Activated CD4-positive, alpha-beta T cell treated with anti-CD3 and anti-CD28 coated beads, Interleukin-2, amount 10 ng/mL, durations not matched to agents 7 days and 5 days (primary cell): ENCODE measurements at regions not wholly inside any gene's neighbourhood (a gene's known extent, or its start where the extent isn't known, plus 50 kb on each side); places are given as distances from the start of the nearest gene placed in this dataset.
"Not testable (repeated sequence)": the region's sequence is repeated elsewhere in the genome, so short reads cannot be mapped to it uniquely, and the experiment has no call there.

Experiments
- CTCF ChIA-PET: fragments of 350-600 bp; sonication (Branson Sonifier 250); formaldehyde crosslinking; loops from one replicate; lab custom pipeline; 2021; ENCODE audit warnings: antibody characterized with exemption; lab: Charles Lee
- POLR2A ChIA-PET: fragments of 350-600 bp; sonication (Branson Sonifier 250); formaldehyde crosslinking; loops from one replicate; lab custom pipeline; 2021; ENCODE audit warnings: antibody characterized with exemption; lab: Charles Lee
- DNase-seq: peaks from one replicate; pipeline ENCODE4 v3.0.0-alpha.2; 2020
- H3K27ac Mint-ChIP-seq: one replicate; pipeline ENCODE4 v1.8.0; 2021; ENCODE audit warnings: mild to moderate bottlenecking, moderate library complexity, mixed read lengths
- H3K27me3 Mint-ChIP-seq: one replicate; pipeline ENCODE4 v1.8.0; 2021; ENCODE audit warnings: mixed read lengths
- H3K36me3 Mint-ChIP-seq: one replicate; pipeline ENCODE4 v1.8.0; 2021; ENCODE audit warnings: low read depth, mixed read lengths
- H3K4me1 Mint-ChIP-seq: one replicate; pipeline ENCODE4 v1.8.0; 2021; ENCODE audit warnings: mixed read lengths
- H3K4me3 Mint-ChIP-seq: one replicate; pipeline ENCODE4 v1.8.0; 2021; ENCODE audit warnings: mild to moderate bottlenecking, moderate library complexity, mixed read lengths
- H3K9me3 Mint-ChIP-seq: one replicate; pipeline ENCODE4 v1.8.0; 2021; ENCODE audit warnings: mixed read lengths

DNA sequence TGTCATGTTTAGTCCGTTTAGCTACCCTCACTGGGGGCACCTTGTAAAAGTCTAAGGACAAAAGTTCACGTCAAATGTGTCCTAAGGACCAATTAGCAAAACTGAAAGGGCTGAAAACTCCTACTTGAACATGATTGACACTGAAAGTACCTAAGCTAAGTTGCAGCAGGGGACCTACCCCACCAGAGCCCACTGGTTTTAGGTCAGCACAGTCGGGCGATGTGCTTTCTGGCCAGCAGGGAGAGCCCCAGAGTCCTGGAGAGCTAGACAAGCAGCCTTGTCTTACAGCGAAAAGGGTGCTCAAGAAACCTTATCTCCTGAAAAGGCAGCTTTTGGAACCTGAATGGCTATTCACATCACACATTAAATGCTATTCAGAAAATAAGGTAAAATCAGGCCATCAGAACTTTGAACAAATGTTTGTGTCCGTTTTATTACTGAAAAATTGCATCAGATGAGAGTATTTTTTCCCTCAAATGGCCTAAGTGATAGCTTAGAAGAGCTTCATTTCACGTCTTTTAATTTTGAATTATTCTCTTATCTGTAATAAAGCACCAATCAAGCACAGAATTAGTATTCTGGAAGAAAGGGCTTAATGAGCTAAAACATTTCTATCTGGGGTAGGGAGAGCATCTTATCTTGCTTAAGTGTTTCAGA, 52.2 kb upstream of the MKI67 start:
- ChIA-PET POLR2A (no interaction called here), CTCF (interaction anchor here (0.8 to 3.3 kb wide), 13 partner anchors 8 to 143 kb away, joined by 3 to 22 read pairs (median 4); partner anchors contain the start of gene MKI67)
- Mint-ChIP-seq H3K27ac (no peak overlapping the region), H3K36me3 (peaks cover 20% of the 10 kb centered on the region), H3K4me1 (peaks cover 40% of the 10 kb centered on the region), H3K27me3 (peaks cover 14% of the 10 kb centered on the region), H3K4me3 (no peak overlapping the region), H3K9me3 (peaks cover 20% of the 10 kb centered on the region)
- peak; percentile 69 for DNase-seq

GRCh38 chr10:128180843-128181242, 54.6 kb upstream of the MKI67 start:
- H3K27me3 Mint-ChIP-seq = peaks cover 21% of the 10 kb centered on the region
- peak overlapping the region; percentile 75 for H3K4me3 Mint-ChIP-seq
- H3K36me3 Mint-ChIP-seq = peaks cover 30% of the 10 kb centered on the region
- peak; percentile 82 for DNase-seq
- ChIA-PET CTCF (interaction anchor here (0.8 to 2.2 kb wide), 4 partner anchors 11 to 146 kb away, joined by 3 to 24 read pairs (median 14); no protein-coding TSS in a partner anchor), POLR2A (no interaction called here)
- peaks cover 19% of the 10 kb centered on the region for H3K9me3 Mint-ChIP-seq
- H3K27ac Mint-ChIP-seq = peak overlapping the region; percentile 95
- peaks cover 50% of the 10 kb centered on the region for H3K4me1 Mint-ChIP-seq

GRCh38 chr10:128185627-128186026, 59.4 kb upstream of the MKI67 start:
- Mint-ChIP-seq H3K36me3 (peaks cover 31% of the 10 kb centered on the region), H3K27ac (no peak overlapping the region), H3K27me3 (peaks cover 10% of the 10 kb centered on the region), H3K9me3 (peaks cover 19% of the 10 kb centered on the region), H3K4me1 (peaks cover 53% of the 10 kb centered on the region), H3K4me3 (no peak overlapping the region)
- CTCF ChIA-PET = interaction anchor here (0.9 kb wide), 1 partner anchor 8 kb away, joined by 3 read pairs; no protein-coding TSS in a partner anchor
- DNase-seq = no peak
- POLR2A ChIA-PET = no interaction called here

DNA sequence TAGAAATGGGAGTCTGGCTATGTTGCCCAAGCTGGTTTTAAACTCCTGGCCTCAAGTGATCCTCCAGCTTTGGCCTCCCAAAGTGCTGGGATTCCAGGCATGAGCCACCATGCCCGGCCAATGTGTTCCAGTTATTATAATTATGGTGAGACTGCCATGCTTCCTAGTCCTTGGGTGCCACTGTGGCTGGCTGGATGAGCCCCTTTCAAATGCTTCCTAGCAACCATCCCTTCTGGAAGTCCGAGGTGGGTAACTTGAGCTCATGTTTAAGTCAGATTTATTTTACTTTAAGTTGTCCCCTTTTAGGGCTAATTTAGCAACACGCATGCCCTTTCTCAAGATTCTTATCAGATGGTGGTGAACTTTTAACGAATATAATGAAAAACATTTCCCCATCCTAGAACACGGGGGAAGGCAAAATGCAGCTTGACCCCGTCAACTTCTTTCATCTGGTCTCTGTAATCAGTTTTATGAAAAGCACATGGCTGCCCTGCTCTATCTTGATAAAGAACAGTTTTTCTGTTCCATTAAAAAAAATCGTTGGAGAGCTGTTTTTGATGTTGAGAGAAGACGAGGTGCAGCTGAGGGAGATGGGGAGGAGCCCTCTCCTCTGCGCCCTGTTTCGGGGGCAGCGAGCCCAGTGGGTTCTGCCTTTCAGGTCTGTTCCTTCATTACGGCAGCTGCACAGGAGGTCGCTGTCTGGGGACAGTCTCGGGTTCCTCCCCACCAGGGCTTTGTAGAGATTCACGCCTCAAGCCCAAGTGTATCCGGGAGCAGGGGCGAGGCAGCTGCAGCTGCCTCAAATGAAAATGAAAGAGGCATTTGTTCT, 61.0 kb upstream of the MKI67 start:
- Mint-ChIP-seq H3K4me3 (peak overlapping the region; percentile 65), H3K4me1 (peaks cover 40% of the 10 kb centered on the region), H3K27ac (peak overlapping the region; percentile 86), H3K36me3 (peaks cover 25% of the 10 kb centered on the region), H3K9me3 (peaks cover 17% of the 10 kb centered on the region), H3K27me3 (peaks cover 10% of the 10 kb centered on the region)
- DNase-seq = peak; percentile 59
- POLR2A ChIA-PET = no interaction called here
- CTCF ChIA-PET = interaction anchor here (0.7 to 3.5 kb wide), 6 partner anchors 9 to 38 kb away, joined by 3 to 28 read pairs (median 3); no protein-coding TSS in a partner anchor

DNA sequence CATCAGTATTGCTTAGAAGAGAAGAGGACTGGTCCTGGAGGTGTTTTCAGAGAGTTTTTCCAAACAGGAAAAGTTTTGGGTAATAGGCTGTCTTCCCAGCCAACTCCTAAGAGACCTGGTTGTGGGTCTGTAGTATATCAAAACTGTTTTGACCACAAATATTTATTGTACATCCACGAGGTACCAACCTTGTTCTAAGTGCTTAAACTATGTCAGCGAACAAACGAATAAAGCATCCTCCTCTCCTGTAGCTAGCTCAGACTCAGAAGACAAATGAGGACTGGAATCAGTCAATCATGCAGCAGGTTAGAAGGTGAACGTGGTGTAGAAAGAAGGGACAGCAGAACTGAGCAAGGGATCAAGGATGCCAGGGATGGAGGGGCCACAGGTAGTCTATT, 61.6 kb upstream of the MKI67 start:
- Mint-ChIP-seq H3K4me1 (peaks cover 38% of the 10 kb centered on the region), H3K27ac (peak overlapping the region; percentile 86), H3K36me3 (peaks cover 21% of the 10 kb centered on the region), H3K4me3 (peak overlapping the region; percentile 65), H3K9me3 (peaks cover 14% of the 10 kb centered on the region), H3K27me3 (peaks cover 8% of the 10 kb centered on the region)
- DNase-seq = no peak
- ChIA-PET POLR2A (no interaction called here), CTCF (interaction anchor here (0.7 to 3.5 kb wide), 6 partner anchors 9 to 119 kb away, joined by 3 to 28 read pairs (median 3); no protein-coding TSS in a partner anchor)

- ChIA-PET POLR2A (no interaction called here), CTCF (interaction anchor here (3.5 kb wide), 1 partner anchor 22 kb away, joined by 28 read pairs; no protein-coding TSS in a partner anchor)
- peaks cover 5% of the 10 kb centered on the region for H3K9me3 Mint-ChIP-seq
- H3K27ac Mint-ChIP-seq = no peak overlapping the region
- DNase-seq = no peak
- peaks cover 34% of the 10 kb centered on the region for H3K4me1 Mint-ChIP-seq
- H3K4me3 Mint-ChIP-seq = no peak overlapping the region
- peaks cover 2% of the 10 kb centered on the region for H3K27me3 Mint-ChIP-seq
- peaks cover 13% of the 10 kb centered on the region for H3K36me3 Mint-ChIP-seq
Observed at GRCh38 chr10:128189176-128189575, 63.0 kb upstream of the MKI67 start.

GRCh38 chr10:128191847-128192246, 65.6 kb upstream of the MKI67 start:
- CTCF ChIA-PET = interaction anchor here (0.6 to 2.6 kb wide), 6 partner anchors 11 to 20 kb away, joined by 3 to 23 read pairs (median 4); no protein-coding TSS in a partner anchor
- H3K4me1 Mint-ChIP-seq = peaks cover 22% of the 10 kb centered on the region
- peaks cover 4% of the 10 kb centered on the region for H3K36me3 Mint-ChIP-seq
- POLR2A ChIA-PET = no interaction called here
- DNase-seq = no peak
- no peaks in the 10 kb centered on the region for H3K27me3 Mint-ChIP-seq
- no peak overlapping the region for H3K4me3 Mint-ChIP-seq
- H3K27ac Mint-ChIP-seq = no peak overlapping the region
- no peaks in the 10 kb centered on the region for H3K9me3 Mint-ChIP-seq

DNA sequence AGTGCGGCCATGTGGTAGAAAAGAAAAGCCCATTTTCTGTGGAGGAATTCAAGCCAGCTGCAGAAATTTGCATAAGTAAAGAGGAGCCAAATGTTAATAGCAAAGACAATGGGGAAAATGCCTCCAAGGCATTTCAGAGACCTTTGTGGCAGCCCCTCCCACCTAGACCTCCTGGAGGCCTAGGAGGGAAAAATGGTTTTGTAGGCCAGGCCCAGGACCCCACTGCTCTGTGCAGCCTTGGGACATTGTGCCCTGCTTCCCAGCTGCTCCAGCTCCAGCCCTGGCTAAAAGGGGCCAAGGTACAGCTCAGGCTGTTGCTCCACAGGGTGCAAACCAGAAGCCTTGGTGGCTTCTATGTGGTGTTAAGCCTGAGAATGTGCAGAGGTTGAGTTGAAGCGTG, 75.6 kb upstream of the MKI67 start:
- H3K27ac Mint-ChIP-seq, H3K4me3 Mint-ChIP-seq, POLR2A ChIA-PET, H3K4me1 Mint-ChIP-seq, DNase-seq, CTCF ChIA-PET: not testable (repeated sequence)
- peaks cover 25% of the 10 kb centered on the region for H3K36me3 Mint-ChIP-seq
- peaks cover 11% of the 10 kb centered on the region for H3K27me3 Mint-ChIP-seq
- peaks cover 24% of the 10 kb centered on the region for H3K9me3 Mint-ChIP-seq

GRCh38 chr10:128203028-128203427, 76.8 kb upstream of the MKI67 start:
- H3K27me3 Mint-ChIP-seq = peaks cover 9% of the 10 kb centered on the region
- CTCF ChIA-PET = no interaction called here
- H3K4me3 Mint-ChIP-seq = no peak overlapping the region
- no peaks in the 10 kb centered on the region for H3K4me1 Mint-ChIP-seq
- DNase-seq = no peak
- POLR2A ChIA-PET = no interaction called here
- H3K9me3 Mint-ChIP-seq = peaks cover 24% of the 10 kb centered on the region
- peaks cover 25% of the 10 kb centered on the region for H3K36me3 Mint-ChIP-seq
- H3K27ac Mint-ChIP-seq = no peak overlapping the region

- H3K27me3 Mint-ChIP-seq, H3K4me1 Mint-ChIP-seq, H3K27ac Mint-ChIP-seq, H3K4me3 Mint-ChIP-seq, DNase-seq, POLR2A ChIA-PET: not testable (repeated sequence)
- Mint-ChIP-seq H3K9me3 (peaks cover 23% of the 10 kb centered on the region), H3K36me3 (peaks cover 22% of the 10 kb centered on the region)
- CTCF ChIA-PET = interaction anchor here (1.1 to 1.6 kb wide), 2 partner anchors 8 to 27 kb away, joined by 4 read pairs; no protein-coding TSS in a partner anchor
Observed at GRCh38 chr10:128205591-128205990, 79.4 kb upstream of the MKI67 start.

- H3K9me3 Mint-ChIP-seq = peaks cover 13% of the 10 kb centered on the region
- H3K27ac Mint-ChIP-seq = no peak overlapping the region
- H3K4me3 Mint-ChIP-seq = no peak overlapping the region
- H3K36me3 Mint-ChIP-seq = peaks cover 12% of the 10 kb centered on the region
- ChIA-PET CTCF (interaction anchor here (1.6 kb wide), 1 partner anchor 9 kb away, joined by 4 read pairs; no protein-coding TSS in a partner anchor), POLR2A (no interaction called here)
- DNase-seq = no peak
- peaks cover 7% of the 10 kb centered on the region for H3K4me1 Mint-ChIP-seq
- H3K27me3 Mint-ChIP-seq = peaks cover 3% of the 10 kb centered on the region
Observed at GRCh38 chr10:128206676-128207075, 80.5 kb upstream of the MKI67 start.

GRCh38 chr10:128209862-128210214, 83.6 kb upstream of the MKI67 start:
- no peaks in the 10 kb centered on the region for H3K9me3 Mint-ChIP-seq
- CTCF ChIA-PET = interaction anchor here (1.6 to 3.8 kb wide), 2 partner anchors 17 to 22 kb away, joined by 6 to 28 read pairs; no protein-coding TSS in a partner anchor
- POLR2A ChIA-PET = no interaction called here
- H3K36me3 Mint-ChIP-seq = no peaks in the 10 kb centered on the region
- DNase-seq = no peak
- peaks cover 3% of the 10 kb centered on the region for H3K27me3 Mint-ChIP-seq
- H3K4me3 Mint-ChIP-seq = peak overlapping the region; percentile 72
- peak overlapping the region; percentile 76 for H3K27ac Mint-ChIP-seq
- H3K4me1 Mint-ChIP-seq = peaks cover 14% of the 10 kb centered on the region
